T-helper 1 cell (primary cell): ENCODE measurements at regions not wholly inside any gene's neighbourhood (a gene's known extent, or its start where the extent isn't known, plus 50 kb on each side); places are given as distances from the start of the nearest gene placed in this dataset.
"Not testable (repeated sequence)": the region's sequence is repeated elsewhere in the genome, so short reads cannot be mapped to it uniquely, and the experiment has no call there.

ENCODE experiments used
- DNase-seq, 5 donors: peaks; one replicate each; pipeline ENCODE4 v3.0.0-alpha.2; 2012 to 2020

DNA sequence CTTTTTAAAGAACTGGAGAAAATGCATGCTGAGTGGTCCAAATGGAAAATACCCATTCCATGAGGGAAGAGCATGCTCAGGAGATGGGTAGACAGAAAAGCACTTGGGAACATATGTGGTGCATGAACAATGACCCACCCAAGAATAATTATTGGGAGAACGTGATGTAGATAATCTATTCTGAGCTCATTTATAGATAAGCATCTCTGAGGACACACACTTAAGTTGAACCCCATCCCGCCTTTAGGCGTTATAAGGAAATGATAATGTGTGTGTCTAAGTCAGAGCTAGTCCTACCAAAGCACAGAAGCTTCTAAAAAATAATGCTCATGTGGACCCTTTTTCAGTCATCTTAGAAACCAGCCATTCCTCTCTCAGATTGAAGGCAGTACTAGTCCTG, 189.9 kb downstream of the KTN1 start:
- DNase-seq, result no peak

- DNase-seq, result no peak
Measured at GRCh38 chr14:55771242-55771981, 191.4 kb downstream of the KTN1 start.

- DNase-seq, result no peak
Measured at GRCh38 chr14:55772486-55772885, 192.5 kb downstream of the KTN1 start.

DNA sequence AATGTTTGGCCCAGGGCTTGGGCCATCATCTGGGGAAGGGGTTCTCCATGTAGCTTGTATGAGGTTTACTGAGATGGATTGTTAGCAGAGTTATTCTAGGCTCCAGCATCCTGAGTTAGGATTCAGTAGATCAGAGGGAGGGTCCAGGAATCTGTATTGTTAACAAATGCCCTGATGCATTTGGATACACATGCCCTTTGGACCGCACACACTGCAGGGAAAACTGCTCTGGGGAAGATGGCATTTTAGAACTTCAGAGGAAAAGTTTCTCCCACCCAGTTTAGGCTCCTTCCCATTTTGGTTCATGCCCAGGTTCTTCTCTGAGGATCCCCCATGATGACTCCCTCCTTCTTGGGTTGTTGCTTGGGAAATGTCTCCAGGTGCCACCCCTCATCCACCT, 193.3 kb downstream of the KTN1 start:
- DNase-seq, result no peak

DNA sequence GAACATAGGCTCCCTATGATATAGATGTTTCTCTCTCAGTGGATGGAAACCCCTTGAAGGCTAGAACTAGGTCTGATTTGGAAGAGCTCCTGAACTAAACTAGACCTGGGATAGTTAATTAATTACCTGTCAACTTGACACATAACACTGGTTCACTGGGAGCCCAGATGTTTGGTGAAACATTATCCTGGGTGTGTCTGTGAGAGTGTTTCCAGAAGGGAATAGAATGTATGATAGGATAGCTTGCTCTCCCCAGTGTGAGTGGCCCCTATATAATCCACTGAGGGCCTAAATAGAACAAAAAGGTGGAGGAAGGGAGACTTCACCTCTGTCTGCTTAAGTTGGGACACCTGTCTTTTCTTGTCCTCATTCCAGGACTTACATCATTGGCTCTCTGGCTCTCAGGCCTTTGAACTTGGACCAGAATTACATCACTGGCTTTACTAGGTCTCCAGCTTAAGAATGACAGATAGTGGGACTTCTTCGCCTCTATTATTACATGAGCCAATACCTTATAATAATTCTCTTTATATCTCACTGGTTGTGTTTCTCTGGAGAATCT, 194.1 kb downstream of the KTN1 start:
- no peak for DNase-seq

GRCh38 chr14:55777877-55778276, 197.9 kb downstream of the KTN1 start:
- DNase-seq, result no peak

DNA sequence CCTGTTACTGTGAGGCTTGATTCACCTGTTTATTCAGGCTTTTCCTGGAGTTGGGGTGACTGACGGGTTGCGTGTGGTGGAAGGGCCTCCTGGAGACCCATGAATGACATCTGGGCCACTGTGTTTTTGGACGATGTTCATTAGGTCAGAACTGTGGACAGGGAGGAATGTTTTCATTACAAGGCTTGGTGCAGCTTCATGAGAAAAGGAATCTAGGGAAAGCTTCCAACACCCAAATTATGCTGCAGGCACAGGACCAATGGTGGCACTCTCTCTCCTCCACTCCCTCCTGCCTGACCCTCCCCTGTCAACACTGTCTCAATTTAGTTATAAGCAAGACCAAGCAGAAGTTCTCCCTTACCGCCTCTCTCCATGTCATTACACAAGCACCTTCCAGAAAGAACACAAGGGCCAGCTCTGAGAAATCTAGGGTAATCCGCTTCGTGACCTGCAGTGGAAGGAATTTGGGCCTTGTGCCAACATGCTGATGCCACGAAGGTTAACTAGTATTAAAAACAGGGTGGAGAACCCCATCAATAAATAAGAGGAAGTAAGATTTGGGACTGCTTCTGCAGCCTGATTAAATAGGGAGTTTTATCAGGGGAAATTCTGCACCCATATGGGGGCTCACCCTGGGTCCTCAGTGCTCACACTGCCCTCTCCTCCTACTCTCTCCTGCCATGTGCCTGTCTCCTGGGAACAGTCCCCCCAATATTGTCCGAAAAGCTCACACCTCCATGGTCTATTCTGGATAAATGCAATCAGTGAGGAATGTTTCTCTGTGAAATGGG, 200.3 kb downstream of the KTN1 start:
- DNase-seq, result no peak

- no peak for DNase-seq
Measured at GRCh38 chr14:55781046-55781445, 201.0 kb downstream of the KTN1 start.

DNA sequence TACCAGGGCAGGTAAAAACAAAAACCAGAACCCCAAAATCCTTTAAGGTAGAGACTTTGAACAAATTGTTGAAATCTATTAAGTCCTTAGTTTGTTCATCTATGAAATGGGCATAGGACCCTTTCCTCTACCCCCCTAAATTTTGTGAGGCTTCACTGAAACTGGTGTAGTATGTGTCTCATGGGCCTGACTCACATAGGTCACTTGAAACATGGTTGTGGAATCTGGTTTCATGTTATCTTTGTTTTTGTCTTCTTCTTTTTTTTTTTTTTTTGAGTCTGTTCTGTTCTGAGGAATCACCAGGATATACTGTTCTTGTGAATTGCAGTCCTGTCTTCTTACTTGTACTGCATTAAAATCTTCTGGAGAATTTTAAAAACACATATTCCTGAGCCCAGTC, 202.2 kb downstream of the KTN1 start:
- no peak for DNase-seq

DNA sequence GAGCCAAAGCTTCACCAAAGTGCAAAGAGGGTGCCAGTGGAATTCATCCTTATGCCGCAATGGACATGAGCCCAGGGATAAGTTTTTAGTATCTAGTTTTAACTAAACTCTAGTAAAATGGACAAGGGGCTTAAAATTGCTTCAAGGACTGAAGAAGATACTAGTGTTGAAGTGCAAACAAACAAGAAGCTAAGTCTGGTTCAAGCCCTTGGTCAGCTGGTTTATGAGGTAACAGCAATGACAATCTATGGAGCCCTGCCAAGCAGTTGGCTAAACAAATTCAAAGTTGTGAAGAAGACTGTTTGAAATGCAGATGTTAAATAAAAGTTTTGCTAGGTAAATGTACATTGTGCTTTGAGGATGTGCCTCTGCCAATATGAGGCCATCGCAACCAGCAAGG, 209.4 kb downstream of the KTN1 start:
- DNase-seq, result no peak

- no peak for DNase-seq
Measured at GRCh38 chr14:55794655-55795595, 214.9 kb downstream of the KTN1 start.

GRCh38 chr14:55796513-55796912, 216.5 kb downstream of the KTN1 start:
- not testable (repeated sequence) for DNase-seq

DNA sequence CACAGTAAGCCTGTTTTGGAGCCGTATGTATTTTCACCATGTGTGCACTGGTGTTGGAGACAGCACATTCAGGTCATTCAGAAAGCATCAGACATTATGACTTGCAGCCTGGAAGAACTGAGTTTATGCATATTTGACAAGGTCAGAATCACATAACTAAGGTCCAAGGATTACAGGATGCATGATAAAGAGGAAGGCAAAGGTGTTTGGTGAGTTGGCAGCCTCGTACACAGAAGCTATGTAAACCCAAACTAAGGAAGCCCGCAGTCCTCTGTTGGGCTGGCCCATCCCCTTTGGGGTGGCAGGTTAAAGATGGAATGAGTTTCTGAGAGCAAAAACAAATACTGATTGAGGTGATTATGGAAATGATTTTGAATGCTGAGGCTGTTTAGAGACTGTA, 218.4 kb downstream of the KTN1 start:
- DNase-seq, result no peak

DNA sequence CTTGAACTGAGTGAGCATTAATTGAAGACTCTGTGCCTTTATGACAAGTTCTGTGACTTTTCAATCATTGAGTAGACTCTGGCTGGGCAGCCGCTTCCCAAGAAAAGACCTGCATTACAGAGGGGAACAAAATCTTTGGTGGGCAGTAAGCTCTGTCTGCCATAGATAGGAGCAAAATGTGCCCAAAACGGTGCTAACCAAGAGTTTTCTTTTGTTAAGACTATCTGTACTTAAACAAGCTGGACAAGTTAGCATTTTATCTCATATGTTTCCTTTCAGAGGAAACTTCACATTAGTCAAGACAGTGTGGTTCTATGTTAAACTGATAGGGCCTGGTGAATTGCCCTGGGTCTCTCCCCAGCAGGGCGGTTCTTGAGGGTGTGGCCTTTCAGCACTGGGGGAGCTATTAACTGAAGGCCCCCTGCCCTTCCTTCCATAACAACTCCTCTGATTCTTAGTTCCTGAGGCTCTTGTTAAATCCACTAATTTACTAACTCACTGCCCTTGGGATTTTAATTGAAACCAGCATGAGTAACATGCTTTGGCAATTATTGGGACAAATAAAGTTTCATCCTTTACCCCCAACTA, 219.6 kb downstream of the KTN1 start:
- no peak for DNase-seq

- DNase-seq, result no peak
Measured at GRCh38 chr14:55800156-55800785, 220.3 kb downstream of the KTN1 start.

GRCh38 chr14:55801121-55801520, 221.1 kb downstream of the KTN1 start:
- DNase-seq, result no peak

DNA sequence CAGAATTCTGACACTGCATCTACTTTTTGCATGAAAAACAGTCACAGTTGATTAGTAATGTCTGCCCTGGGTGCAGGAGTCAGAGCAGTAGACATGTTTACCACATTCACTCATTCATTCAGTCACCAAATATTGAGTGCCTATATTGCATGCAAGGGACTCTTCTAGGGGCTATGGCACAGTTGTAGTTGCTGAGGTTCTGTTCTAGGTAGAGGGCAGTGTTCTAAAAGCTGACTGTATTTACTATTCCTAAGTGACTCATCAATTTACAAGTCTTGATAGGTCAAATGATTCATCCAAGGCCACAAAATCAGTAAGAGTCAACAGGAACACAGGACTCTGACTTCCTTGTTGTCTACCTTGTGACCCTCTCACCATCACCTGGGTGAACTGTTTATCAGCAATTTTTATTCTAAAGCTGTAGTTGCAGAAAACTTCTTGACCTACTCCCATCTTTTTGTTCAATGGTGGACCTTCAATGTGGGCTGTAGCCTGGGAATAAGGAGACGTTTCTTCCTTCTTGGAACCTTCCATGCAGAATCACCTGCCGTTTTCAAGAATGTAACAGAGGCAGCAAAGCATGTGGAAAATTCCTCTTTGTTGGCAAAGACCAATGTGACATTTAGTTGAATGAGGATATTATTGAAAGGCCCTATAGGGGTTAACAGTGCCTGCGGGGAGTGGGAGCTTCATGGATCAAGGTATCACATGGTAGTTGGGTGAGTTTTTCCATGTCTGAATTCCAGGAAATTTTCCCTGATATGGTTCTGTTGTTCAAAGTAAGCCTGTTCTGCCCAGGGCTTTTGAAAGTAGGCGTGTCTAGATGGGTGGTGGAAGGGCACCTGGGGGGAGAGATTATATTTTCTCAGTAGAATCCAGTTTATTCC, 223.2 kb downstream of the KTN1 start:
- peak in 1 of 5 donors; percentile 60 for DNase-seq

DNA sequence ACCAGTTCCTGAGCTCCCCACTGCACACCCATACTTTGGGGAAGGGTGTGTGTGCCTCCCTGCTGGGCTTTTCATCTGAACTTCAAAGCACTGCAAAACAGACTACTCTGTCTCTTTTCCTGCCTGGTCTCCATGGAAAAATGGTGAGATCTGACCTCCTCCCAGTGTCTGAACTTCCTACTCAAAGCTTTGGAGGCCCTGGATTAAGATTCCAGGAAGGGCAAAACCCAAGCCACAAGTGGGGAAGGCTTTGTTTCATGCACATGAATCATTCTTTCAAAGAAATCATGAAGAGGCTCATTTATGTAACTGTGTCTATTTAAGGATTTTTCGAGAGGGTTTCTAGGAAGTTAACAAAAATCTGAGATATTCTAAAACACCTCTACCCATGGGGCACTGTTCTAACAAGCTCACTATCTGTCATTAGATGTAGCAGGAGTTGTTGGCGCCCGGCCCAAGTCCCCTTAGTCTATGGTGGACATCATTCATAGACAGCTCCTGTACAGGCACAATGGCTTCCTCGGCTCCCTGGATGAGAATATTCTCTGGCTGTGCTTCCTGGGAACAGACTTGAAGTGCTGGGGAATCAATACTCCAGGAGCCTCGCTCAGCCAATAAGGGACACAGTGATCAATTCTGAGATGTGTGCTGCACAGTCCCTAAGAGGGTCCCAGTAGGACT, 224.0 kb downstream of the KTN1 start:
- DNase-seq, result peak in 1 of 5 donors; percentile 53

GRCh38 chr14:55805250-55805649, 225.2 kb downstream of the KTN1 start:
- no peak for DNase-seq
